ENCODE measurements at regions not wholly inside any gene's neighbourhood (a gene's known extent, or its start where the extent isn't known, plus 50 kb on each side); places are given as distances from the start of the nearest gene placed in this dataset.

DNA sequence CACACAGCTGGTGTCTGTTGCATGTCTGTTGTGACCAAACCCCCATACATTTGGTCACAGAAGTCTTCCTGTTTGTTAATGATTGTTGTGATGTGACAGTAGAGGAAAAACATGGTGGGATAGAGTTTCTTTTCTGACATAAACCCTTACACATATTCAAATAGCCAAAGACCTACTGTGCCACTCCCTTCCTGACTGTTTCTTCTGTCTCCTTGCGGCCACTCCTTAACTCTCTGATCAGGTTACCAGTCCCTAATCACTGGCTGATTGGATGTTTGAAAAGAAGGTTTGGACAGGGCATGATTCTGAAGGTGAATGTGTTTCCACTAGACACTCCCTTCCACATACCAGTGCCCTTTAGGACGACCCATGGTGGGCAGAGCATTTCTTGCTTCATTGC lies 101.2 kb downstream of the SCP2D1 start:
- TF ChIP-seq, protein P1, sequence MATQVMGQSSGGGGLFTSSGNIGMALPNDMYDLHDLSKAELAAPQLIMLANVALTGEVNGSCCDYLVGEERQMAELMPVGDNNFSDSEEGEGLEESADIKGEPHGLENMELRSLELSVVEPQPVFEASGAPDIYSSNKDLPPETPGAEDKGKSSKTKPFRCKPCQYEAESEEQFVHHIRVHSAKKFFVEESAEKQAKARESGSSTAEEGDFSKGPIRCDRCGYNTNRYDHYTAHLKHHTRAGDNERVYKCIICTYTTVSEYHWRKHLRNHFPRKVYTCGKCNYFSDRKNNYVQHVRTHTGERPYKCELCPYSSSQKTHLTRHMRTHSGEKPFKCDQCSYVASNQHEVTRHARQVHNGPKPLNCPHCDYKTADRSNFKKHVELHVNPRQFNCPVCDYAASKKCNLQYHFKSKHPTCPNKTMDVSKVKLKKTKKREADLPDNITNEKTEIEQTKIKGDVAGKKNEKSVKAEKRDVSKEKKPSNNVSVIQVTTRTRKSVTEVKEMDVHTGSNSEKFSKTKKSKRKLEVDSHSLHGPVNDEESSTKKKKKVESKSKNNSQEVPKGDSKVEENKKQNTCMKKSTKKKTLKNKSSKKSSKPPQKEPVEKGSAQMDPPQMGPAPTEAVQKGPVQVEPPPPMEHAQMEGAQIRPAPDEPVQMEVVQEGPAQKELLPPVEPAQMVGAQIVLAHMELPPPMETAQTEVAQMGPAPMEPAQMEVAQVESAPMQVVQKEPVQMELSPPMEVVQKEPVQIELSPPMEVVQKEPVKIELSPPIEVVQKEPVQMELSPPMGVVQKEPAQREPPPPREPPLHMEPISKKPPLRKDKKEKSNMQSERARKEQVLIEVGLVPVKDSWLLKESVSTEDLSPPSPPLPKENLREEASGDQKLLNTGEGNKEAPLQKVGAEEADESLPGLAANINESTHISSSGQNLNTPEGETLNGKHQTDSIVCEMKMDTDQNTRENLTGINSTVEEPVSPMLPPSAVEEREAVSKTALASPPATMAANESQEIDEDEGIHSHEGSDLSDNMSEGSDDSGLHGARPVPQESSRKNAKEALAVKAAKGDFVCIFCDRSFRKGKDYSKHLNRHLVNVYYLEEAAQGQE (IDR thresholded peaks at IDR 0.05; ENCODE audit: insufficient replicate concordance, low read depth), result no peak
- TF ChIP-seq POLR2AphosphoS5 (IDR thresholded peaks at IDR 0.05; ENCODE audit: low read depth), result no peak
- DNase-seq (ENCODE audit: low read depth in 1 of 2, low spot score in 1 of 2), result no peak
- Histone ChIP-seq H3K4me3 (replicated peaks; ENCODE audit: insufficient read depth, low read length) (no peak overlapping the region), H3K27me3 (ENCODE audit: insufficient read depth, poor library complexity, severe bottlenecking) (no peaks in the 10 kb centered on the region), H3K27ac (replicated peaks) (no peak overlapping the region)

DNA sequence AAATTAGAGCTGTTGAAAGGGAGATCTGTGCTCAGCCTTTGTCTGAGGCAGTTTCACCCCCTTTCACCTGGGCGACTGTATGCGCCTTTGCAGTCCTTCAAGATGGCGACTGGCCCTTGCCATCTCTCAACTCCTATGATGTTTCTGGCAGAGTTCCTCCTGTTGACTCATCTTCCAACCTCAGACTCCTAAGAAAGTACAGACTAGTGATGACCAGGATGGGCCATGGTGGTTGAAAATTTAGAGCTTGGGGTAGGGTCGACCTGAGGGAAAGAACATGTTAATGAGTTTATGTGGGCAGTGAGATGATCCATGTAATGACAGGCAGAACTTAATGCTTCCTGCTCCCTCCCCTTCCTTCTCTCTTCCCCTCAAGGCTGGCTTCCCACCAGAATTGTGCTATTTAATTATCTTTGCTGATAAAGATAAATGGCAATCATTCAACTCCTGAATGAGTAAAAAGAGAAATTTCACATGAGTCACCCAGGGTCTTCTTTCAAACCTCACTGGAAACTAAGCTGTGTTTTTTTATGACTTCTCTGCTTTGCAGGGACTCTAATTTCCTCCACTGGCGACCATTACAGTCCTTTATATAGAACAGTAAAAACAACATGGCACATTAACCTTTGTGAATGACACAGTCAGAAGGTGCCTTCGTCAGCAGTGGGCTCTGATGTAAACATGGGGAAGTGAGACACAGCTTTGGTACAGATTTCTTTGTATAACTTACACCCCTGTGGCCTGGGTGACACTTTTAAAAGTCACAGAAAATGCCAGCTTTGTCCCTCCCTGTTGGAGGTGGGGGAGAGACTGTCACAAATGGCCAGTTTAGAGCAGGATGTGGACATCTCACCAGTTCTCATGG lies 103.5 kb downstream of the SCP2D1 start:
- Histone ChIP-seq H3K27me3 (ENCODE audit: insufficient read depth, poor library complexity, severe bottlenecking) (no peaks in the 10 kb centered on the region), H3K4me3 (replicated peaks; ENCODE audit: insufficient read depth, low read length) (no peak overlapping the region), H3K27ac (replicated peaks) (no peak overlapping the region)
- DNase-seq (ENCODE audit: low read depth in 1 of 2, low spot score in 1 of 2), result no peak
- no peak for TF ChIP-seq CTCF (IDR thresholded peaks at IDR 0.05; ENCODE audit: insufficient read depth, low read length)
- TF ChIP-seq GABPA (IDR thresholded peaks at IDR 0.05; ENCODE audit: low read depth), result no peak
- no peak for TF ChIP-seq POLR2AphosphoS5 (IDR thresholded peaks at IDR 0.05; ENCODE audit: low read depth)
- no peak for TF ChIP-seq SPI1 (IDR thresholded peaks at IDR 0.05; ENCODE audit: borderline replicate concordance, low read depth)
- TF ChIP-seq, protein P1 (IDR thresholded peaks at IDR 0.05; ENCODE audit: insufficient replicate concordance, low read depth), result no peak

DNA sequence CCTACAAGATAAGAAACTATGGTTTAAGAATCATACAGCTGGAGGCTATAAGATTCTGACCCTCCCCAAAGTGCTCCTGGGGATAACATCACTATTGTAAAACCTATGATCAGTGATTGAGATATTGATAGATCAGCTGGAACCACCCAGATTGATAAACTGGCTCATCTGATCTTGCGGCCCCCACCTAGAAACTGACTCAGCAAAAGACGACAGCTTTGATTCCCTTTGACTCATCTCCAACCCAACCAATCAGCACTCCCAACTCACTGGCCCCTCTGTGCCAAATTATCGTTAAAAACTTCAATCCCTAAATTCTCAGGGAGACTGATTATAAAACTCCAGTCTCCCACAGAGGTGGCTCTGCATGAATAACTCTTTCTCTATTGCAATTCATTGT lies 106.4 kb downstream of the SCP2D1 start:
- DNase-seq (ENCODE audit: low read depth in 1 of 2, low spot score in 1 of 2), result no peak
- Histone ChIP-seq H3K4me3 (replicated peaks; ENCODE audit: insufficient read depth, low read length) (no peak overlapping the region), H3K27ac (replicated peaks) (no peak overlapping the region), H3K27me3 (ENCODE audit: insufficient read depth, poor library complexity, severe bottlenecking) (no peaks in the 10 kb centered on the region)
- TF ChIP-seq, protein P1 (IDR thresholded peaks at IDR 0.05; ENCODE audit: insufficient replicate concordance, low read depth), result no peak
- TF ChIP-seq CTCF (IDR thresholded peaks at IDR 0.05; ENCODE audit: insufficient read depth, low read length), result no peak
- no peak for TF ChIP-seq GABPA (IDR thresholded peaks at IDR 0.05; ENCODE audit: low read depth)
- TF ChIP-seq SPI1 (IDR thresholded peaks at IDR 0.05; ENCODE audit: borderline replicate concordance, low read depth), result no peak
- no peak for TF ChIP-seq POLR2AphosphoS5 (IDR thresholded peaks at IDR 0.05; ENCODE audit: low read depth)

Data from HL-60 (cell line).